OCI-LY3 (cell line): ENCODE measurements at regions not wholly inside any gene's neighbourhood (a gene's known extent, or its start where the extent isn't known, plus 50 kb on each side); places are given as distances from the start of the nearest gene placed in this dataset.

Source experiments
- H2AFZ ChIP-seq: fragments of 200-600, 300-600 bp; shearing (Covaris generic); 2 replicates; pipeline ENCODE4 v1.6.0; 2014; ENCODE audit warnings: antibody characterized with exemption, low read depth, low read length
- H3K27ac ChIP-seq: fragments of 200-600, 300-600 bp; sonication (generic); 2 replicates; pipeline ENCODE4 v1.5.1; 2014; ENCODE audit warnings: mild to moderate bottlenecking, low read length, moderate library complexity, mixed read lengths
- H3K27me3 ChIP-seq: fragments of 200-600, 300-600 bp; sonication (generic); 2 replicates; pipeline ENCODE4 v1.6.1; 2014; ENCODE audit warnings: low read depth, low read length, mixed read lengths
- H3K36me3 ChIP-seq: fragments of 200-600, 300-600 bp; sonication (generic); replicated peaks from 2 replicates; pipeline ENCODE3; 2014; ENCODE audit warnings: low read depth, low read length, mixed read lengths
- H3K4me1 ChIP-seq: fragments of 300-600, 200-600 bp; sonication (generic); 2 replicates; pipeline ENCODE4 v1.6.1; 2014; ENCODE audit warnings: low read length, mixed read lengths
- H3K4me2 ChIP-seq: fragments of 200-600, 300-600 bp; sonication (generic); 2 replicates; pipeline ENCODE4 v1.6.1; 2014; ENCODE audit warnings: low read length, mixed read lengths
- H3K4me3 ChIP-seq: fragments of 300-600, 200-600 bp; sonication (generic); 2 replicates; pipeline ENCODE4 v1.5.1; 2014; ENCODE audit warnings: antibody characterized with exemption, mild to moderate bottlenecking, low read length, moderate library complexity
- H3K79me2 ChIP-seq: fragments of 300-600, 200-600 bp; shearing (Covaris generic); 2 replicates; pipeline ENCODE4 v1.6.1; 2014; ENCODE audit warnings: mild to moderate bottlenecking, low read length, mixed read lengths
- H3K9ac ChIP-seq: fragments of 300-600, 200-600 bp; shearing (Covaris generic); 2 replicates; pipeline ENCODE4 v1.6.0; 2014; ENCODE audit warnings: mild to moderate bottlenecking, low read length, moderate library complexity
- H3K9me3 ChIP-seq: fragments of 200-600, 300-600 bp; shearing (Covaris generic); 2 replicates; pipeline ENCODE4 v1.6.1; 2014; ENCODE audit warnings: low read length, mixed read lengths; ENCODE audit not compliant: insufficient read depth
- H4K20me1 ChIP-seq: fragments of 200-600, 300-600 bp; sonication (generic); 2 replicates; pipeline ENCODE4 v1.6.1; 2016; ENCODE audit warnings: low read length, mixed read lengths; ENCODE audit not compliant: insufficient read depth
- EZH2phosphoT487 ChIP-seq: fragments of 200-600 bp; shearing (Covaris generic); IDR thresholded peaks from 2 replicates; pipeline ENCODE4 v1.6.1; 2018; ENCODE audit warnings: antibody characterized with exemption, mixed run types, low read depth
- TF ChIP-seq, protein P1 (sequence below): fragments of 200-600, 300-600 bp; sonication (generic); IDR thresholded peaks from 2 replicates; pipeline ENCODE4 v1.5.1; 2014; ENCODE audit warnings: antibody characterized with exemption, low read length, low read depth

DNA sequence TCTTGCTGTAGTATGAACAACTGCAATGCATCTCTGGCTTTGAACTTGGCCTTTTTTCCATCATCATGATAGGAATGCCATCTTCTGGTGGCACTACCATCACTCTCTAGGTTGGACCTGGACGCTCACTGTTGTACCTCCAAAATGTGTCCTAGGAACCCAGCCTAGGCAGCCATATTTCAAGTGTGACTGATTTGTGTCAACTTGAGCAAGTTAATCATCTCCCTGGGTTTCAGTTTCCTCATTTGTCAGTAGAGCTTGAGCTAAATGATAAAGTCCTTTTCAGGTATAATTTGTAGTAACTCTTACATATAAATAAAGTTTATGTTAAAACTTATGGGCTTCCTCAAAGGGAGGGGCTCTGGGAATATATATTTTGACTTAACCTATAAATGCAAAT, 241.7 kb upstream of the CEP162 start:
- no peaks in the 10 kb centered on the region for H3K9me3 ChIP-seq
- TF ChIP-seq, protein P1, sequence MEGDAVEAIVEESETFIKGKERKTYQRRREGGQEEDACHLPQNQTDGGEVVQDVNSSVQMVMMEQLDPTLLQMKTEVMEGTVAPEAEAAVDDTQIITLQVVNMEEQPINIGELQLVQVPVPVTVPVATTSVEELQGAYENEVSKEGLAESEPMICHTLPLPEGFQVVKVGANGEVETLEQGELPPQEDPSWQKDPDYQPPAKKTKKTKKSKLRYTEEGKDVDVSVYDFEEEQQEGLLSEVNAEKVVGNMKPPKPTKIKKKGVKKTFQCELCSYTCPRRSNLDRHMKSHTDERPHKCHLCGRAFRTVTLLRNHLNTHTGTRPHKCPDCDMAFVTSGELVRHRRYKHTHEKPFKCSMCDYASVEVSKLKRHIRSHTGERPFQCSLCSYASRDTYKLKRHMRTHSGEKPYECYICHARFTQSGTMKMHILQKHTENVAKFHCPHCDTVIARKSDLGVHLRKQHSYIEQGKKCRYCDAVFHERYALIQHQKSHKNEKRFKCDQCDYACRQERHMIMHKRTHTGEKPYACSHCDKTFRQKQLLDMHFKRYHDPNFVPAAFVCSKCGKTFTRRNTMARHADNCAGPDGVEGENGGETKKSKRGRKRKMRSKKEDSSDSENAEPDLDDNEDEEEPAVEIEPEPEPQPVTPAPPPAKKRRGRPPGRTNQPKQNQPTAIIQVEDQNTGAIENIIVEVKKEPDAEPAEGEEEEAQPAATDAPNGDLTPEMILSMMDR = no peak
- TF ChIP-seq EZH2phosphoT487 = no peak

DNA sequence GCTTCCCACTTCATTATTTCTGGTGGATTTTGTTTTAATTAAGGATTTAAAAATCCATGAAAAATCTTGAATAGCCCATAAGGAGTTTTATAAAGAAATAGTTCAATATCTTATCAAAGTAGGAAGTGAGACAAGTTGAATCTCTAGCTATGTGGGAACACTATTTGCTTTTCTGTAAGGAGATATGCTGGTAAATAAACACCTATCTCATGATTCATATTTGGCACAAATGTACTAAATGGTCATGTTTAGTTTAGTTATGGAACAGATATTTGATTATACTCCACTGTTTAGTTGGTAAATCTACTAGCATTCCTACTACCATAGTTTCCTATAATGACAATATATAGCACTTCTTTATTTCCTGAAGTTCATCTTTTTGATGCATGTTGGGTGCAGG, 239.9 kb upstream of the CEP162 start:
- Histone ChIP-seq H2AFZ (no peak overlapping the region), H3K27ac (no peak overlapping the region), H3K4me2 (no peak overlapping the region), H3K9ac (no peak overlapping the region), H3K4me1 (peaks cover 10% of the 10 kb centered on the region), H3K27me3 (no peaks in the 10 kb centered on the region), H4K20me1 (no peaks in the 10 kb centered on the region), H3K4me3 (no peak overlapping the region), H3K36me3 (no peaks in the 10 kb centered on the region), H3K9me3 (no peaks in the 10 kb centered on the region), H3K79me2 (no peaks in the 10 kb centered on the region)
- TF ChIP-seq, protein P1 = no peak
- TF ChIP-seq EZH2phosphoT487 = no peak

More for the DNA sequence above, 241.7 kb upstream of the CEP162 start:
- Histone ChIP-seq H3K4me2 (no peak overlapping the region), H3K36me3 (no peaks in the 10 kb centered on the region), H4K20me1 (no peaks in the 10 kb centered on the region), H2AFZ (no peak overlapping the region), H3K4me3 (no peak overlapping the region), H3K4me1 (peaks cover 10% of the 10 kb centered on the region), H3K27me3 (no peaks in the 10 kb centered on the region), H3K27ac (no peak overlapping the region), H3K9ac (no peak overlapping the region), H3K79me2 (no peaks in the 10 kb centered on the region)

DNA sequence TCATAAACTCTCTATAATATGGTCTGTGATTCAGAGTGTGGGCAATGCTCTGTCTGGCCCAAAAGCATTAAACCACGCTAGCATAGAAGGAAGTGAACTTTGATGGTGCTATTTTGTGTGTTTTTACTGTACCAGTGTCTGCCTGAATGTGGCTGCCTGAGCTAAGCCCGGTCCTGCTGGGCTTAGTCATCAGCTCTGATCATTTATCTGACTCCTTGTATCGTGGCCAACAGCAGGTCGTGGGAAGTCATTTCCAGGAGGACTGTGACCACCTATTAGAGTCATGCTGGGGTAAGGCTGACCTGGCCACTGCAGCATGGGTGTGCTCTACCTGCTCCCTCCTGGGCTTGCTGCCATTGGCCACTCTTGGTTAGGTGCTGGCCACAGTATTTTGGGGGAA, 239.1 kb upstream of the CEP162 start:
- Histone ChIP-seq H3K9ac (no peak overlapping the region), H3K4me2 (no peak overlapping the region), H3K27ac (no peak overlapping the region), H2AFZ (no peak overlapping the region), H3K36me3 (no peaks in the 10 kb centered on the region), H3K27me3 (no peaks in the 10 kb centered on the region), H3K4me1 (peaks cover 10% of the 10 kb centered on the region), H3K9me3 (no peaks in the 10 kb centered on the region), H4K20me1 (no peaks in the 10 kb centered on the region), H3K79me2 (no peaks in the 10 kb centered on the region), H3K4me3 (no peak overlapping the region)
- TF ChIP-seq, protein P1 = no peak
- no peak for TF ChIP-seq EZH2phosphoT487

DNA sequence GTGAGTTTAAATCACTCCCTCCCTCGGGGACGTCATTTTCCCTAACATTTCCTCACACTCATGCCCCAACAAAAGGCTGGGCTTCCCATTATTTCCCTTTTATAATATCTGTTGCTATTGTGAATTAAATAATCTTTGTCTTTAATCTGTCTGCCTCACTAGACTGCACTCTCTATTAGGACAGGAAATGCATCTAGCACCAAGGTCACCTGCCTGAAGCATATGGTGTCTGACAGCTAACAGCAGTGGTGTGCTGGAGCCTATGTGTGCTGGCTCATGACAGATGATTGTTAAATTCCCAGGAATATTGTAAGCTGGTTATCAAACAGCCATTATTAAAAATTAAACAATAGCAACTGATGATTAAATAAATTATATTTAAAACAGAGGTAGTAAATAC, 237.0 kb upstream of the CEP162 start:
- no peaks in the 10 kb centered on the region for H3K27me3 ChIP-seq
- no peak overlapping the region for H3K27ac ChIP-seq
- TF ChIP-seq EZH2phosphoT487 = no peak
- TF ChIP-seq, protein P1 = no peak
- H3K79me2 ChIP-seq = no peaks in the 10 kb centered on the region
- H2AFZ ChIP-seq = no peak overlapping the region
- H3K9ac ChIP-seq = no peak overlapping the region
- H3K4me1 ChIP-seq = peaks cover 7% of the 10 kb centered on the region
- H4K20me1 ChIP-seq = no peaks in the 10 kb centered on the region
- no peaks in the 10 kb centered on the region for H3K36me3 ChIP-seq
- no peak overlapping the region for H3K4me3 ChIP-seq
- no peak overlapping the region for H3K4me2 ChIP-seq
- H3K9me3 ChIP-seq = no peaks in the 10 kb centered on the region
